Heart left ventricle (tissue), 16 donors: ENCODE measurements at regions not wholly inside any gene's neighbourhood (a gene's known extent, or its start where the extent isn't known, plus 50 kb on each side); places are given as distances from the start of the nearest gene placed in this dataset.

Experiments
- ATAC-seq, 4 donors: fragments of 200-7000 bp; cut with Tn5 transposase; one replicate each; pipeline ENCODE4 v1.9.1; 2020 to 2022; ENCODE audit warnings: moderate library complexity in 4 of 4, mild to moderate bottlenecking in 3 of 4, moderate number of reproducible peaks in 1 of 4
- DNase-seq, 5 donors: peaks; one replicate each; pipeline ENCODE4 v3.0.0-alpha.2; 2020
- H3K27ac ChIP-seq, 12 donors: fragments of 200-600 bp; sonication (generic) in 4 of 12; one replicate each; pipeline versions ENCODE4 v1.5.0 to v1.8.0; 2016 to 2022; ENCODE audit warnings: mild to moderate bottlenecking in 2 of 12
- H3K27me3 ChIP-seq, 9 donors: fragments of 200-600 bp; sonication (generic) in 2 of 9; one replicate each; pipeline versions ENCODE4 v1.5.1 to v1.8.0; 2016 to 2022; ENCODE audit warnings: mild to moderate bottlenecking in 3 of 9
- H3K36me3 ChIP-seq, 9 donors: fragments of 200-600 bp; sonication (generic) in 2 of 9; one replicate each; pipeline versions ENCODE4 v1.5.0 to v1.8.0; 2018 to 2022; ENCODE audit warnings: mild to moderate bottlenecking in 2 of 9
- H3K4me1 ChIP-seq, 12 donors: fragments of 200-600 bp; sonication (generic) in 4 of 12; one replicate each; pipeline versions ENCODE4 v1.5.0 to v1.8.0; 2016 to 2022; ENCODE audit warnings: mild to moderate bottlenecking in 3 of 12
- H3K4me3 ChIP-seq, 12 donors: fragments of 200-600 bp; sonication (generic) in 4 of 12; one replicate each; pipeline versions ENCODE4 v1.5.0 to v1.8.0; 2017 to 2022; ENCODE audit warnings: mild to moderate bottlenecking in 9 of 12, moderate library complexity in 4 of 12
- H3K9me3 ChIP-seq, 12 donors: fragments of 200-600 bp; sonication (generic) in 4 of 12; one replicate each; pipeline versions ENCODE4 v1.5.0 to v1.8.0; 2016 to 2022; ENCODE audit warnings: mild to moderate bottlenecking in 1 of 12
- POLR2A ChIP-seq, 2 donors: fragments of 450-650 bp; IDR thresholded peaks; one replicate each; pipeline ENCODE4 v1.6.1; 2017; ENCODE audit warnings: antibody characterized with exemption in 2 of 2, mild to moderate bottlenecking in 2 of 2, moderate library complexity in 2 of 2
- WGBS, 4 donors: extraction: QIAGEN DNeasy Blood & Tissue Kit in 2 of 4; methylation state at CpG; one replicate each; pipeline versions ENCODE4 v1.1.5 to v1.1.7; 2013 to 2018; 5-methylcytosine and 5-hydroxymethylcytosine counted together
- intact Hi-C, 10 donors: fragments of 100-400 bp; cut with DNase I; formaldehyde crosslinking; loops; one replicate each; pipeline versions ENCODE4 v1.11.1 to v1.14.2; 2022
- TF ChIP-seq, protein P1 (sequence below), 12 donors: fragments of 200-600 bp; sonication (generic) in 4 of 12; IDR thresholded peaks; one replicate each; pipeline versions ENCODE4 v1.5.0 to v1.8.0; 2018 to 2022; ENCODE audit warnings: antibody characterized with exemption in 12 of 12, mild to moderate bottlenecking in 5 of 12
- donor health status: ischemic (EF 13 %, LVEDD 7.1; RV severe dilation, severe dysfunction).
- donor health status: healthy with polysubstance abuse.
- donor health status: DM: no; HTN: yes; CAD: no.
- donor health status: DM: no; HTN: no; CAD: no.
- donor health status: ischemic (EF 25% LVEDD 6.9; RV normal size, moderate dysfunction).
- donor health status: ischemic (EF 25% LVEDD 5.7; RV mildly dilated, moderate dysfunction).
- donor health status: healthy.
- donor health status: DM: yes; HTN: yes; CAD: no.
- donor health status: ischemic (EF 35%, LVEDD 5.7; RV mildly dilated, moderate dysfunction).
- donor health status: nonischemic (EF 11% LVEDD 7.7; RV severe dilation, severe dysfunction).
- donor health status: DM: yes; HTN: yes; CAD: no.
- donor health status: PGD.
- donor health status: ischemic (EF 29% LVEDD 5.4; RV normal size, mild dysfunction).
- donor health status: nonischemic (EF 23%, LVEDD 6.1; RV moderate dilation, normal function).

DNA sequence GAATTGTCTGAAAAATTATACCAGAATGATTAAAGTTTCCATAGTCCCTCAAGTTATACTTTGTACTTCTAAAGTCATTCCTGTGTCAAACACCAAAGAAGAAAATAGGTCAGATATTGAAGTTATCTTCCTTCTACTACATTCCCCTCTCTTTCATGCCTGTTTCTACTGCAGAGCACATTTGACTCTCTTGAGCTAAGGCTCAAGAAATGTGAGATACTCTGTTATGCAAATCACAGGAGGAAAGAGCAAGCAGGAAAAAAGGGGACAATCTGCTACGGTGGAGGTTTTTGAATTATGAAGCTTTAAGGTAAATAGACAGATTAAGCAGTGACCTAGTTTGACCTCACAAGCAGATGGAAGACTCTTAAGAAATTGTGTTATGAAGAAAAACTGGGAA lies 198.9 kb upstream of the LDB2 start:
- Histone ChIP-seq H3K4me1 (peaks cover 0 to 24% (median 8%) of the 10 kb centered on the region in 12 donors), H3K4me3 (no peak overlapping the region), H3K27me3 (no peaks in the 10 kb centered on the region), H3K9me3 (no peaks in the 10 kb centered on the region), H3K27ac (no peak overlapping the region), H3K36me3 (no peaks in the 10 kb centered on the region)
- 58 to 74% (median 68%) methylated on average over 1 of the region's 1 CpG for WGBS, 4 donors
- DNase-seq = no peak
- intact Hi-C loops = no loop called here
- no peak for ATAC-seq
- no peak for TF ChIP-seq POLR2A (IDR thresholded peaks at IDR 0.05)
- TF ChIP-seq, protein P1, sequence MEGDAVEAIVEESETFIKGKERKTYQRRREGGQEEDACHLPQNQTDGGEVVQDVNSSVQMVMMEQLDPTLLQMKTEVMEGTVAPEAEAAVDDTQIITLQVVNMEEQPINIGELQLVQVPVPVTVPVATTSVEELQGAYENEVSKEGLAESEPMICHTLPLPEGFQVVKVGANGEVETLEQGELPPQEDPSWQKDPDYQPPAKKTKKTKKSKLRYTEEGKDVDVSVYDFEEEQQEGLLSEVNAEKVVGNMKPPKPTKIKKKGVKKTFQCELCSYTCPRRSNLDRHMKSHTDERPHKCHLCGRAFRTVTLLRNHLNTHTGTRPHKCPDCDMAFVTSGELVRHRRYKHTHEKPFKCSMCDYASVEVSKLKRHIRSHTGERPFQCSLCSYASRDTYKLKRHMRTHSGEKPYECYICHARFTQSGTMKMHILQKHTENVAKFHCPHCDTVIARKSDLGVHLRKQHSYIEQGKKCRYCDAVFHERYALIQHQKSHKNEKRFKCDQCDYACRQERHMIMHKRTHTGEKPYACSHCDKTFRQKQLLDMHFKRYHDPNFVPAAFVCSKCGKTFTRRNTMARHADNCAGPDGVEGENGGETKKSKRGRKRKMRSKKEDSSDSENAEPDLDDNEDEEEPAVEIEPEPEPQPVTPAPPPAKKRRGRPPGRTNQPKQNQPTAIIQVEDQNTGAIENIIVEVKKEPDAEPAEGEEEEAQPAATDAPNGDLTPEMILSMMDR (IDR thresholded peaks at IDR 0.05) = no peak

DNA sequence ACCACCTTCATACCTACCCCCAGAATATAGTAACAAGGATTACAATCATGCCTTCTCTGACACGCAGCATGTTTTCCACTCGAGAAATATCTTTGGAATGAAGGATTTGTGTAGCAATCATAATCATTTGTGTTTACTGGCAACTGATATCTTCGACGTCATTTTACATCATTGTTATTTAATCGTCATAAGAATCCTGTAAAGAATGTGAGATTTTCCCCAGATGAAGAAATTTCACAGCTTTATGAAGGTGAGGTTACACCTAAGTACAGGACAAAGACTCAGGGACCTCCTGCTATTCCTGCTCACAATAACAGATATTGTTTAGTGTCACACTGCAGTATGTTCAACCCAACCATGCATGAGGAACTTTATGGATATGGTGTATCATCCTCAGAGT lies 198.2 kb upstream of the LDB2 start:
- Histone ChIP-seq H3K9me3 (no peaks in the 10 kb centered on the region), H3K36me3 (no peaks in the 10 kb centered on the region), H3K4me3 (no peak overlapping the region), H3K27ac (no peak overlapping the region), H3K4me1 (peaks cover 0 to 24% (median 8%) of the 10 kb centered on the region in 12 donors), H3K27me3 (no peaks in the 10 kb centered on the region)
- WGBS, 4 donors = 84 to 87% (median 86%) methylated on average over 5 of the region's 5 CpGs
- TF ChIP-seq, protein P1 (IDR thresholded peaks at IDR 0.05) = no peak
- no peak for TF ChIP-seq POLR2A (IDR thresholded peaks at IDR 0.05)
- intact Hi-C loops = no loop called here
- DNase-seq (no peak), ATAC-seq (no peak)

DNA sequence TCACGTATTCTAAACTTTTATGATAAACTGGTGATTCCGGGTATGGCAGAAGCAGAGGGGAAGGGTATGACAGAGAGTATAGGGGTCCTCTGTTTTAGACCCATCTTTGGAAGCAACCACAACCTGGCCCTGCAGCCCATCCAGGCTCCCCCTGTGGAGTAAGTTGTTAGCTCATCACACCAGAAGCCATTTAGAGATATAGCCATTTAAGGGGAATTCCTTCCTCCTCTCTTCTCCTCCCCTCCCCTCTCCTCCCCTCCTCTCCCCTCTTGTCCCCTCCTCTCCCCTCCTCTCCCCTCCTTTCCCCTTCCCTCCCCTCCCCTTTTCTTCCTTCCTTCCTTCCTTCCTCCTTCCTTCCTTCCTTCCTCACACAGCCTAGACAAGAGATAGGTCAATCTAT lies 197.3 kb upstream of the LDB2 start:
- no peaks in the 10 kb centered on the region for H3K9me3 ChIP-seq
- TF ChIP-seq POLR2A (IDR thresholded peaks at IDR 0.05) = no peak
- TF ChIP-seq, protein P1 (IDR thresholded peaks at IDR 0.05) = no peak
- no peak for DNase-seq
- no peak overlapping the region for H3K4me3 ChIP-seq
- peaks cover 0 to 24% (median 8%) of the 10 kb centered on the region in 12 donors for H3K4me1 ChIP-seq
- no peaks in the 10 kb centered on the region for H3K27me3 ChIP-seq
- H3K27ac ChIP-seq = no peak overlapping the region
- intact Hi-C loops = no loop called here
- no peaks in the 10 kb centered on the region for H3K36me3 ChIP-seq
- 89 to 96% (median 92%) methylated on average over 2 of the region's 2 CpGs for WGBS, 4 donors
- ATAC-seq = no peak

DNA sequence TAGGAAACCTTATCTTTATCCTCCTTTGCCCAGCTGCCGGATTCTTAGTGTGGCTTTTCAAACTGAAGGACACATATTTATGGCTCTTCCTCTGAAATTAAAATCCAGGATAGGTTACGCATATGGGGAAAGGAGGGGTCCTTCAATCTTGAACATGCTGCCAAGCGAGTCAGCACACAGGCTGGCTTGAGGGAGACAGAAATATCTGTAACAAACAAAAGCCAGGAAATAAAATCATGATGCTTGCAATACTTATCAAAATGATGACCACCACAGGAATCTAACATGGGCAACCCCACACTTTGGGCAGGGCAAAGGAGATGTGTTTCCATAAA lies 196.4 kb upstream of the LDB2 start:
- WGBS, 4 donors = 37 to 46% (median 42%) methylated on average over 3 of the region's 3 CpGs
- intact Hi-C loops = no loop called here
- no peak for TF ChIP-seq POLR2A (IDR thresholded peaks at IDR 0.05)
- ATAC-seq (no peak), DNase-seq (no peak)
- Histone ChIP-seq H3K36me3 (no peaks in the 10 kb centered on the region), H3K4me1 (peaks cover 0 to 24% (median 8%) of the 10 kb centered on the region in 12 donors), H3K4me3 (no peak overlapping the region), H3K27ac (no peak overlapping the region), H3K27me3 (no peaks in the 10 kb centered on the region), H3K9me3 (no peaks in the 10 kb centered on the region)

DNA sequence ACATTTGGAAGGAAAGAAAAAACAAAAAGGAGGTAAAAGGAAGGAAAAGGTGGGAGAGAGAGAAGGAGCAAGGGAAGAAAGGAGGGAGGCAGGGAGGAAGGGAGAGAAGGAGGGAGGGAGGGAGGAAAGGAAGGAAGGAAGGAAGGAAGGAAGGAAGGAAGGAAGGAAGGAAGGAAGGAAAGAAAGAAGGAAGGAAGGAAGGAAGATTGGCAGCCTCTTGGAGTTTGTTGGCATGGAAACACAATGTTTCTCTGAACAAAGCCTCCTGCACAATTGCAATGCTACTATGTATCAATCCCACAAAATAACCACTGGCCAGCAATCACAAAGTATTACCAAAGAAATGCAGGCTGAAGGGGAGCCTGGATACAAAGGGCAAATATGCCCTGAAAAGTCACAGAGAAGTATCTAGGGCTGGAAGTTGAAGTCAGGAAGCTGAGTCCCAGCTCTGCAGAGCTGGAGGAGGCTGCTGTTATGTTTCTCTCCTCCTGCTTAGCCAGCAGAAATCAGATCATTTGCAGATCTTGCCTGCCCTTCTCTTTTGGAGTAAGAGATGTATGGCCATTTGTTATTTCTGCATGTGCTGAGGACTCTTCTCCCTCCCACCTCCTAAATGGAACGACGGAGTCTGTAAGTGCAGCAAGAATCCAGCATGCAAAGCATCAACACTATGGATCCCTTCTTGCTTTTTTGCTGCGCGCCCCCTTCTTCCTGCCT lies 195.9 kb upstream of the LDB2 start:
- no peaks in the 10 kb centered on the region for H3K27me3 ChIP-seq
- DNase-seq (no peak), ATAC-seq (no peak)
- intact Hi-C loops = no loop called here
- no peak overlapping the region for H3K4me3 ChIP-seq
- H3K36me3 ChIP-seq = no peaks in the 10 kb centered on the region
- H3K9me3 ChIP-seq = no peaks in the 10 kb centered on the region
- no peak overlapping the region for H3K27ac ChIP-seq
- WGBS, 4 donors = 22 to 42% (median 34%) methylated on average over 4 of the region's 4 CpGs
- H3K4me1 ChIP-seq = peaks cover 0 to 24% (median 8%) of the 10 kb centered on the region in 12 donors
- TF ChIP-seq POLR2A (IDR thresholded peaks at IDR 0.05) = no peak
- TF ChIP-seq, protein P1 (IDR thresholded peaks at IDR 0.05) = no peak
